Prostate gland (tissue), 2 donors: ENCODE measurements at regions not wholly inside any gene's neighbourhood (a gene's known extent, or its start where the extent isn't known, plus 50 kb on each side); places are given as distances from the start of the nearest gene placed in this dataset.

ENCODE experiments used
- POLR2A ChIP-seq: fragments of 450-650 bp; IDR thresholded peaks from one replicate; pipeline ENCODE4 v1.6.1; 2016; ENCODE audit warnings: antibody characterized with exemption, mild to moderate bottlenecking
- POLR2AphosphoS5 ChIP-seq: sonication (generic); formaldehyde crosslinking; IDR thresholded peaks from one replicate; pipeline ENCODE4 v1.6.1; 2017; ENCODE audit warnings: antibody characterized with exemption
- TF ChIP-seq, protein P1 (sequence below), 4 experiments: fragments of 200-600 bp in 2 of 4; fragments of 450-650 bp in 2 of 4; sonication (generic) in 2 of 4; IDR thresholded peaks; 1 replicate in 3 of 4; 2 replicates in 1 of 4; pipeline ENCODE4 v1.5.1; 2016 to 2019; ENCODE audit warnings: antibody characterized with exemption in 4 of 4, mild to moderate bottlenecking in 2 of 4, moderate library complexity in 2 of 4

DNA sequence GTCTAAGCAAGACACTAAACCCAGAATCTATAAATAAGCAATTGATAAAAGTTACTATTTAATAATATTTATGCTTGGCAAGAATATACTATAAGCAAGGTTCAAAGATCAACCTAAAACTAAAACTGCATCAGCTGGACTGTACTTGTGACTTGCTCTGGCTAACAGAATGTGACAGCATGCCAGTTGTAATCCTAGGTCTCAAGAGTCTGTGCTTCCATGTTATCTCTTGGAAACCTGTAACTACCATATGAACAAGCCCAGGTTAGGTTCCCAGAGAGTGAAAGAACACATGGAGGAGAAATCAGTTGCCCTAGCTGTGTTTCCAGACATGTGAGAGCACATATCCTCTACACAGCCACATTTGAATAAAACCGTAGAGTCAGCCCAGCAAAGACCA, 297.4 kb downstream of the CDH2 start:
- TF ChIP-seq, protein P1, sequence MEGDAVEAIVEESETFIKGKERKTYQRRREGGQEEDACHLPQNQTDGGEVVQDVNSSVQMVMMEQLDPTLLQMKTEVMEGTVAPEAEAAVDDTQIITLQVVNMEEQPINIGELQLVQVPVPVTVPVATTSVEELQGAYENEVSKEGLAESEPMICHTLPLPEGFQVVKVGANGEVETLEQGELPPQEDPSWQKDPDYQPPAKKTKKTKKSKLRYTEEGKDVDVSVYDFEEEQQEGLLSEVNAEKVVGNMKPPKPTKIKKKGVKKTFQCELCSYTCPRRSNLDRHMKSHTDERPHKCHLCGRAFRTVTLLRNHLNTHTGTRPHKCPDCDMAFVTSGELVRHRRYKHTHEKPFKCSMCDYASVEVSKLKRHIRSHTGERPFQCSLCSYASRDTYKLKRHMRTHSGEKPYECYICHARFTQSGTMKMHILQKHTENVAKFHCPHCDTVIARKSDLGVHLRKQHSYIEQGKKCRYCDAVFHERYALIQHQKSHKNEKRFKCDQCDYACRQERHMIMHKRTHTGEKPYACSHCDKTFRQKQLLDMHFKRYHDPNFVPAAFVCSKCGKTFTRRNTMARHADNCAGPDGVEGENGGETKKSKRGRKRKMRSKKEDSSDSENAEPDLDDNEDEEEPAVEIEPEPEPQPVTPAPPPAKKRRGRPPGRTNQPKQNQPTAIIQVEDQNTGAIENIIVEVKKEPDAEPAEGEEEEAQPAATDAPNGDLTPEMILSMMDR (IDR thresholded peaks at IDR 0.05): no peak
- TF ChIP-seq POLR2A: no peak
- no peak for TF ChIP-seq POLR2AphosphoS5
